HG03432 (cell line): ENCODE measurements at regions not wholly inside any gene's neighbourhood (a gene's known extent, or its start where the extent isn't known, plus 50 kb on each side); places are given as distances from the start of the nearest gene placed in this dataset.
"Not testable (repeated sequence)": the region's sequence is repeated elsewhere in the genome, so short reads cannot be mapped to it uniquely, and the experiment has no call there.

ENCODE experiments used
- ATAC-seq: cut with Tn5 transposase; IDR thresholded peaks from one replicate; pipeline ENCODE4 v1.9.1; 2021; ENCODE audit warnings: mild to moderate bottlenecking, moderate library complexity; ENCODE audit not compliant: unreplicated experiment

GRCh38 chr1:224791362-224791941 is 138.0 kb upstream of the DNAH14 start:
- no peak for ATAC-seq

GRCh38 chr1:224795591-224795990 is 133.9 kb upstream of the DNAH14 start:
- ATAC-seq: no peak

- no peak for ATAC-seq
Observed at GRCh38 chr1:224799083-224799482, 130.4 kb upstream of the DNAH14 start.

GRCh38 chr1:224800486-224801119 is 128.9 kb upstream of the DNAH14 start:
- no peak for ATAC-seq

- ATAC-seq: peak; percentile 36
Observed at GRCh38 chr1:224801844-224802490, 127.5 kb upstream of the DNAH14 start.

GRCh38 chr1:224802617-224803016 is 126.9 kb upstream of the DNAH14 start:
- ATAC-seq: no peak

- ATAC-seq: peak; percentile 54
Observed at GRCh38 chr1:224804220-224804619, 125.3 kb upstream of the DNAH14 start.

GRCh38 chr1:224805889-224806288 is 123.6 kb upstream of the DNAH14 start:
- ATAC-seq: peak; percentile 39

GRCh38 chr1:224809137-224809536 is 120.3 kb upstream of the DNAH14 start:
- ATAC-seq: no peak

- no peak for ATAC-seq
Observed at GRCh38 chr1:224809613-224810012, 119.9 kb upstream of the DNAH14 start.

GRCh38 chr1:224811564-224811963 is 117.9 kb upstream of the DNAH14 start:
- ATAC-seq: no peak

GRCh38 chr1:224815647-224816046 is 113.8 kb upstream of the DNAH14 start:
- peak; percentile 22 for ATAC-seq

GRCh38 chr1:224816062-224816461 is 113.4 kb upstream of the DNAH14 start:
- ATAC-seq: peak; percentile 49

- no peak for ATAC-seq
Observed at GRCh38 chr1:224817382-224817781, 112.1 kb upstream of the DNAH14 start.

GRCh38 chr1:224819861-224820260 is 109.6 kb upstream of the DNAH14 start:
- ATAC-seq: no peak

GRCh38 chr1:224820341-224820740 is 109.1 kb upstream of the DNAH14 start:
- ATAC-seq: no peak

- ATAC-seq: not testable (repeated sequence)
Observed at GRCh38 chr1:224821751-224822150, 107.7 kb upstream of the DNAH14 start.

GRCh38 chr1:224825525-224826000 is 103.9 kb upstream of the DNAH14 start:
- no peak for ATAC-seq

GRCh38 chr1:224828691-224829090 is 100.8 kb upstream of the DNAH14 start:
- ATAC-seq: no peak

GRCh38 chr1:224831501-224831900 is 98.0 kb upstream of the DNAH14 start:
- no peak for ATAC-seq

- not testable (repeated sequence) for ATAC-seq
Observed at GRCh38 chr1:224839648-224840300, 89.7 kb upstream of the DNAH14 start.

- ATAC-seq: not testable (repeated sequence)
Observed at GRCh38 chr1:224841803-224842202, 87.7 kb upstream of the DNAH14 start.
